Choroid plexus epithelial cell (primary cell): ENCODE measurements at regions not wholly inside any gene's neighbourhood (a gene's known extent, or its start where the extent isn't known, plus 50 kb on each side); places are given as distances from the start of the nearest gene placed in this dataset.
A peak's percentile ranks its signal among the peaks of the same experiment; 100 is the strongest.

ENCODE experiments used
- DNase-seq: peaks from one replicate; pipeline ENCODE4 v3.0.0-alpha.2; 2010; ENCODE audit warnings: low read depth
- H3K4me3 ChIP-seq: 2 replicates; pipeline ENCODE4 v1.5.1; 2011; ENCODE audit warnings: low read depth, mild to moderate bottlenecking, control low read depth, low read length, moderate library complexity
- CTCF ChIP-seq: conservative IDR thresholded peaks from 2 replicates; pipeline ENCODE4 v1.5.1; 2011; ENCODE audit warnings: low read depth, mild to moderate bottlenecking, control low read depth, inconsistent platforms, low read length, moderate library complexity

- no peak for DNase-seq
- no peak for TF ChIP-seq CTCF
- no peak overlapping the region for H3K4me3 ChIP-seq
Observed at GRCh38 chr1:208298593-208299269, 54.5 kb upstream of the PLXNA2 start.

- no peak for TF ChIP-seq CTCF
Observed at GRCh38 chr1:208300084-208300770, 56.0 kb upstream of the PLXNA2 start.

GRCh38 chr1:208302699-208303238 is 58.6 kb upstream of the PLXNA2 start:
- H3K4me3 ChIP-seq, result no peak overlapping the region
- no peak for TF ChIP-seq CTCF
- DNase-seq, result no peak

More at GRCh38 chr1:208300084-208300770, 56.0 kb upstream of the PLXNA2 start:
- DNase-seq, result no peak
- no peak overlapping the region for H3K4me3 ChIP-seq

- no peak for TF ChIP-seq CTCF
- no peak overlapping the region for H3K4me3 ChIP-seq
- DNase-seq, result peak; percentile 44
Observed at GRCh38 chr1:208303743-208304712, 59.8 kb upstream of the PLXNA2 start.

- TF ChIP-seq CTCF, result no peak
- no peak overlapping the region for H3K4me3 ChIP-seq
- DNase-seq, result no peak
Observed at GRCh38 chr1:208308221-208308620, 64.0 kb upstream of the PLXNA2 start.

- TF ChIP-seq CTCF, result no peak
- no peak for DNase-seq
Observed at GRCh38 chr1:208309771-208310170, 65.6 kb upstream of the PLXNA2 start.

More at GRCh38 chr1:208309771-208310170, 65.6 kb upstream of the PLXNA2 start:
- no peak overlapping the region for H3K4me3 ChIP-seq
